Kasumi-1 (cell line): ENCODE measurements at regions not wholly inside any gene's neighbourhood (a gene's known extent, or its start where the extent isn't known, plus 50 kb on each side); places are given as distances from the start of the nearest gene placed in this dataset.
"Not testable (repeated sequence)": the region's sequence is repeated elsewhere in the genome, so short reads cannot be mapped to it uniquely, and the experiment has no call there.

Experiments used
- DNase-seq, 2 experiments: peaks; one replicate each; lab custom pipeline; 2025; lab: John Stamatoyannopoulos, UW

DNA sequence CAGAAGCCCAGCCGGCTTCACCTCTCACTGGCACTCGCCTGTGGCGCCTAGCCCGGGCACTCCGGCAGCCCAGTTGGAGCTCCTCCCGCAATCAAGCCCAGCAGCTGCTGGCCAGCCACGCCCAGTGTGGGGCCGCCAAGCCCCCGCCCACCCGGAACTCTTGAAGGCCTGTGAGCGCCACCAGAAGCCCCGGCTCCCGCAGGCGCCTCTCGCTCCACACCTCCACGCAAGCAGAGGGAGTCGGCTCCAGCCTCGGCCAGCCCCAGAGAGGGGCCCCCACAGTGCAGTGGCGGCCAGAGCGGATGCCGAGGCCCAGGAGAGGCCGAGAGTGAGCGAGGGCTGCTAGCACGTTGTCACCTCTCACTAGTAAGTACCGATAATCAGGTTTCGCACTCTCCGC, 240.7 kb downstream of the TFEC start:
- no peak for DNase-seq

DNA sequence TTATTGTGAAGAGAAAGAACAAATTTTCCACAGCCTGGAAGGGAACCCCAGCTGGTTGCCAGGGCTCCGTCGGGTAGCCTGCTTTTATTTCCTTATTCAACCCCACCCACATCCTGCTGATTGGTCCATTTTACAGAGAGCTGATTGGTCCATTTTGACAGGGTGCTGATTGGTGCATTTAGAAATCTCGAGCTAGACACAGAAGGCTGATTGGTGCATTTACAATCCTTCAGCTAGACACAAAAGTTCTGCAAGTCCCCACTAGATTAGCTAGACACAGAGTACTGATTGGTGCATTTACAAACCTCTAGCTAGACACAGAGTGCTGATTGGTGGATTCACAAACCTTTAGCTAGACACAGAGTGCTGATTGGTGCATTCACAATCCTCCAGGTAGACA, 241.1 kb downstream of the TFEC start:
- not testable (repeated sequence) for DNase-seq

DNA sequence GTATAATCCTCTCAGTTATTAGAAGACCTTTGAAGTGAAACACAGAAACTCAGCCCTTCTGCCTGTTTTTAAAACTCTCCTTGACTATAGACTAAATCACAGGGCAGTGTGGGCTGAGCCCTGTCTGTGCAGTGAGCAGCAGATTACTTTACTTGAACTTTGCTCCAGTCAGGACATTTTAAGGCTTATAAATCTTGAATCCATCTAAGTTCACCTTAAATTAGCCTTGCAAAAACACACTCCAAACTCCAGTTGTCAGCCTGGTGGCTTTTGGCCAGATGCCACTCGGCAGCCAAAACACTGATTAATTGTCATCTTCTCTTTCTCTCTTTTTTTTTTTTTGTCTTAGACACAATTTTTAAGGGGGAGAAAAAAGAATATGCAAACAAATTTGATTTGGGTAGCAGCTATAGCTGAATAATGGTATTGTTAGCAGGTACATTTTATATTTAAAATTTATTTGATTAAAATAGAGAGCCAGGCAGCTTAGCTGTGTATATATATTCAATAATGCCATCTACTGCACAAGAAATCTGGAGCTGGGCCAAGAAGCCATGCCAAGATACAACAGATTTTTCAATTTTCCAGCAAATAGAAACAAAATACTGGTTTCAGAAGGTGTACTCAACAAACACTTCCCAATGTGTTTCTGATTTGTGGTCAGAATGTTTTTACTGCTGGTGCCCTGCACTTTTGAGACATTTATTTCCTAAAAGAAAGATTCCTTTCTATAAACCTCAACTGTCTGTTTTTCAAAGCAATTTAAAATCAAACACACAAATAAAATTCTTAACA, 247.7 kb downstream of the TFEC start:
- DNase-seq = no peak

DNA sequence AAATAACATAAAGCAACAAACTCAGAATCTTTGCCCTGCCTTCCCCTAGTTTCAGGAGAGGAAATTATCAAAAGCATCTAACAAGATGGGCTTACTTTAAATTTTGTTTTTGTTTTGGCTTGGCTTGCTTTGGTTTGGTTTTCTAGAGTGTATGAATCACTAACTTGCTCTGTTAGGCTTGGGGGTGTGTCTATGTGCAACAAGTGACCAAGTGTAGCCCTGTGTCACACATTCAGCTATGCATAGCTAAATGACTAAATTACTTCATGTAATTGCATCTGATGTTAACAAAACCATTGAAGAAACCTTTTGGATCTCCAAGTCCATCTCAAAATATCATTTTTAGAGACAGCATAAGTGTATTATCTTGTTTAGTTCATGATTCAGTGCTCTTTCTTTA, 251.0 kb downstream of the TFEC start:
- no peak for DNase-seq

DNA sequence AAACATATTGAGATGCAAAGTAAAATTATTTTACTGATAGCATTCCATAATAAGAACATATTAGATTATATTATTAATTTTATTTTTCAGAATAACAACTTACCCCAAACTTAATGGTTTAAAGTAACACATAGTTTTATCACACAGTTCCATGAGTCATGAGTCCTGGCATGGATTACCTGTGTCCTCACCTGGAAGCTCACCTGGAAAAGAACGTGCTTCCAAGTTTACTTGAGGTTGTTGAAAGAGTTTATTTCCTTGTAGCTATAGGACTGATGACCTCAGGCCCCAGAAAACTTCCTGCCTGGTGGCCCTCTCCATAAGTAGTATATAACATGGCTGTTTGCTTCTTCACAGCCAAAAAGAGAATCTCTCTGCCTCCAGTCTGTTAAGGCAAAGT, 254.6 kb downstream of the TFEC start:
- no peak for DNase-seq

DNA sequence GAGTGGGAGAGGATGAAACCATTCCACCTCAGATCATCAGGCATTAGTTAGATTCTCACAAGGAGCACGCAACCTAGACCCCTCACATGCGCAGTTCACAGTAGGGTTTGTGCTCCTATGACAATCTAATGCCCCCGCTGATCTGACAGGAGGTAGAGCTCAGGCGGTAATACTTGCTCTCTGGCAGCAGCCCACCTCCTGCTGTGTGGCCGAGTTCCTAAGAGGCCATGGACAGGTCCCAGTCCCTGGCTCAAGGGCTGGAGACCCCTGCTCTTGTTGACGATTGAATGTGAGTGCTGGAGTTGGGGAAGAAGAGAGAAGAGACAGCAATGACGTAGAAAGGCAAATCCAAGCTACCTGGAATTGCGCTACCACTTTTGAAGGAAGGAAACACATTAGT, 267.2 kb downstream of the TFEC start:
- no peak for DNase-seq

DNA sequence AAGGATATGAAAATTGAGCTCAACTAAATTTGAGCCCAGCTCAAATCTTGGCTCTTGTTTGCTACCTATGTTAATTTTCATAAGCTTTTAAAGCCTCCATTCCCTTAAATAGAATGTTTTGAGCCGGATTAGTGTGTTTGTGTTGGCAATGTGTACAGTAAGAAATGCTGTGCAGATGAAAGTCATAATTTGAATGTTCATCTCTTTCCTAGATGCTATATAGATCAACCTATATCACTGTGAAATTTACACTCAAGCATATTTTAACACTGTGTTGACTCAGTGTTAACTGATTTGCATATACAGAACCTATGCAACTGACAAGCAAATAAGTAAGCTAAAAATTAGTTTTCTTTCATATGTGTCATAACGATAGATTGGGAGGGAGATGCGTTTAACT, 272.5 kb downstream of the TFEC start:
- no peak for DNase-seq

DNA sequence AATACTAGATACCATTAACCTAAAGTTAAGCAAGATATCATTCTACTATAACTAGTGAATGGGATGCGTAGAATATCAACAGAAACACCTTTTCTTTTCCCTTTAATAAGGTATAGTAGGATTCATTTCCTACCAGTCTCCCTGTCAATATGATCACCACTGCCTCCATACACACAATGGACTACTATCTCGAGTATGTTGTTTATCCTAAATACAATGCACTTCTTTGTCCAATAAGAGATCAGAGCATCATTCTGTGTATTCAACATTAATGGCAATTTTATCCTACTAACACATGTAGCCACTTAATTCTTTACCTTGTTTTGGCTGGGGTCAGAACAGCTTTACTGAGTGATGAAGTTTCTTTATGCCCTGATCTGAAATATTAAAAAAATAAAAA, 276.3 kb downstream of the TFEC start:
- DNase-seq = no peak

DNA sequence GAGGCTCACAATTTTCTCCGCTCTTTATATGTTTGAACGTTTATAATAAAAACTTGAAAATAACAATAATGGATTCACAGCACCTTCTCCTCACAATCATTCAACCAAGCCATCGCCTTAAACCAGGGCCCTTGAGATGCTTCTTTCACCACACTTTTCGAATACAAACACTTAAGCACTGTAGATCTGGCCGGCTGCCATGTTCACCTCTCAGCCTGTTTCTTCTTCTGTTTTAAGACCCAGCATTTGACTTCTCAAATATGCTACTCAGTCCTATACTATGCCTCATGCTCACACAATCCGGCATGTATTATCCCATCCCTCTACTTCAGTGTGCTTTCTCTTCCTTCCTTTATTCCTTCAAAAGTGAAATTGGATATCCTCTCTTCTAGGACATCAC, 280.6 kb downstream of the TFEC start:
- no peak for DNase-seq

DNA sequence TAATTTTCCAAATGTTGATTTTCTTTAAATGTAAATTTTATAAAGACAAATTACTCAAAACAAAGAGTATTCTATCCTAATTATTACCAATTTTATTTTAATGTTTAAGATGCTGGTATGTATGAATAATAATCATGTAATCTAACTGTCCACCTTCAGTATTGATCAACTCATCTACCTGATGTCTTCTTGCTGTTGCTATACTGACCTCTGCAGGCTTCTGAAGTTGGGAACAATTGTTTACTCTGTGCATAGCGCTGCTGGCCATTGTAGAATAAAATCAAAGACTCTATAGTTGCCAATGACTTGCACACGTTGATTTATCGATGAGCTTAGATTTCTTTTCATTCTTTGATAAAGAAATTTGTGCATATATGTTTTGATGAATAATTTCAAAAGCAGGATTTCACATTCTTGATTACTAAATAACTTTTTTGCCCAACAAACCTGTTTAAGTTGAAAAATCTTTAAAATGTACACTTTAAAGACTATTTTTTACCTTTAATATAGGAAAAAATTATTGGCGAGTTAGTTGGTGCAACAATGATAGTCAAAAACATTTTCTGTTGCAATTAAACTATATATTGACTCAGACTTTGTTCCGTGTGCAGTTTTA, 282.3 kb downstream of the TFEC start:
- DNase-seq = no peak

DNA sequence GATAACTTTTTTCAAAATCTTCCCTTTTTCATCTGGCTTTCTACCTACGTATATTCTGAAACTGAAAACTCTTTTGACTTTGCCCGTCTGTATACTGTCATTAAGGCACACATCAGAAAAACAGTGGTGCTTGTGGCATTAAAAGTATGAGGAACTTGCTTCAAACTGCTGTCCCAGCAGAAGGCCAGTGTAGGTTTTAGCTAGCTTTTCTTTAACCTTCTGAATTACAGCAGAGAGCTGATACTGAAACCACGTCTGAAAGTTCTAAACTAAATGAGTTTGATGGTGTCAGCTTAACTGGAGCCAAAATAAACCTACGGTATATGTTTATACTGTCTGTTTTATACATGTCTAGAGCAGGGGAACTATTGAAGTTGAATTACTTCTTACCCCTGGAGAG, 283.4 kb downstream of the TFEC start:
- DNase-seq = no peak

DNA sequence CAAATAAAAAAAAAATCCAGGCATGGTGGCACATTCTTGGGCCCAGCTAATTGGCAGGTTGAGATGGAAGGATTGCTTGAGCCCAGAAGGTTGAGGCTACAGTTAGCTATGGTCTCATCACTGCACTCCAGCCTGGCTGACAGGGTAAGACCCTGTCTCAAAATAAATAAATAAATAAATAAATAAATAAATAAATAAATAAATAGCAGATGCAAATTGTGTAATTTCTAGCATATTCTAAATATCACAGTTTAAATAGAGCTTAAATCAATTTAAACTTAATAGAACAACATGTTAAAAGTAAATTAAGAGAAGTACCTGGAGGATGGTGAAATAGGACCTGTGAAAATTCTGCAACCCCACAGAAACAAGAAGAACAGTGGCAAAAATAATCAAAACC, 290.5 kb downstream of the TFEC start:
- DNase-seq = no peak

DNA sequence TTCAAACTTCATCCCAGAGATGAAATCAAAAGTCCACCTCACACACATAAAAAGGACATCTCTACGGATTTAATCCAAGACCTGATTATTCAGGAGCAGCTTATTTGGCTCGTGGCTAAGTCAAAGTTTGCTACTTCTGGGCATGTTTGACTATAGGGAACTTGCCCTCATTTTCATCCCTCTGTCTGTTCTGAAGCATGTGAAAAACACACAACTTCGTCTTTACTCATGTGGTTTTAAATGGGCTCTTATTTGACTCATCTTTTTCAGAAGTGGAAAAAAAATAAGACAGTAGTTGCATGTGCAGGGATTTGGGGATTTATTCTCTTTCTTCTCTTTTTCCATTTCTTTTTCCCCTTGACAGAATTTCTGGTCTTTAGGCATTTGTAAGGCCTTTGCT, 295.9 kb downstream of the TFEC start:
- DNase-seq = no peak

DNA sequence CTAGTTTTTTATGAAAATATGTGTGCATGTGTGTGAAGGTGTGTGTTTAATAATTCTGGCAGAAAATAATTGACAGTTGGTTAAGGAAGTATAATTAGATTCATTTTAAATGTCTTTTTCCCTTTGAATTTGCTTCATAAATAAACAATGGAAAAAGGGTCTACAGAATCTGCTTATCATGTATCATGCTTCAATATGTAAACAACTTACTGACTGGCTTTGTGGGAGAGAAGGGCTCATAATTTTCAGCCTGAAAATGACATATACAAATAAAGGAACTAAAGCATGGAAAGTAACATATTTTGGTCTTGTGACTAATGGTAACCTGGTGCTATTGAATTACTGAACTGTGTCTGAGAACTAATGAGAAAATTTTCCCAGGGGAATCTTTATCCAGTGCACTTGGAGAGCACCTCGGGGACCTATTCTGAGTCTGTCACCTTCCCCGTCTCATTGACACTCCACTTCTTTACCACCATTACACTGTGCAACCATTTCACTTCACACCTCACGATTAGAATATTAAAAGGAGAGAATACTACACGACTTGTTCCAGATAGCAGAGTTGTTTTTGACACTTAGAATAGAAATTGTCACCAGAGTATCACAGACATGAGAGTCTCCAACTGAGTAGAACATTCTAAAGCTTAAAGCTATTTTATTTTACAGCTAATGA, 298.6 kb downstream of the TFEC start:
- DNase-seq = no peak

DNA sequence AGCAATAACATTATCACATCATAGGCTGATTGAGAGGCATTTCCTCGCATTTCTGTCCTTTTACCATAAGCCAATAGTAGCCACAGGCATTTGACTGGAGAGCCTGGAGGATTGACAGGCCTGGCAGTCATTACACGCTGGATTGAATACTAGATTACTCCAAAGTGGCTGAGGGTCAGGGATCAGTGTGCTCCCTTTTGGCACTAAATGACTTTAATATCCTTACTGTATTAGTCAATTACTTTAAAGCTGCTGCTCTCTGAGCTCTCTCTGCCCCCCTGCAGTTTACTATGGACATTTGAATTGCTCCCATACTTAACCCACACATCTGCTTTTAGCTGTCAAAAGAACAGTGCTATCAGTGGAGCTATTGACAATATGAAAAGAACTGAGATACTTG, 302.0 kb downstream of the TFEC start:
- DNase-seq = no peak

DNA sequence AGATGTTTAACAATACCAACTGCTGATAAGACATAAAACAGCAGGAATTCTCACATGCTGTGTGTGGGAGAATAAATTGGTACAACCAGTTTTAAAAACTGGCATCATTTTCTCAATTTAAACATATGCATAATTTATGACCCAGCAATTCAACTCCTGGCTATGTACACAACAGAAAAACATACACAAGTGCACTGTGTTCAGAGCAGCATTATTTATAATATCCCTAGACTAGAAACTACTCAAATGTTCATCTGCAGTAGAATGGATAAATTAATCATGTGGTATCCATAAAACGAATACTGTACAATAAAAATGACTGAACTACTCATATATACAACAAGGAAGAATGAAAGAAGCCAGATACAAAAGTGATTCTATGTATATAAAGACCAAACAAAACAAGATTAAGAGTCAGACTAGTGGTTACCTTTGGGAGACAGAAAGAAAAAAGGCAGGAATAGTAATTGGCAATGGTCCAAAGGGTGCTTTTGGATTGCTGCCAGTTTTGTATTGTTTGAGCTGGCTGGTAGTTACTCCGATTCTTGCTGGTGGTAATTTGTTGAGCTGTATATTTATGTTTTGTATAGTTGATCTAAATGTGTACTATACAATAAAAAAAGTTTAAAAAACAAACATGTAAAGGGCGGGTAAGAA, 306.0 kb downstream of the TFEC start:
- no peak for DNase-seq

DNA sequence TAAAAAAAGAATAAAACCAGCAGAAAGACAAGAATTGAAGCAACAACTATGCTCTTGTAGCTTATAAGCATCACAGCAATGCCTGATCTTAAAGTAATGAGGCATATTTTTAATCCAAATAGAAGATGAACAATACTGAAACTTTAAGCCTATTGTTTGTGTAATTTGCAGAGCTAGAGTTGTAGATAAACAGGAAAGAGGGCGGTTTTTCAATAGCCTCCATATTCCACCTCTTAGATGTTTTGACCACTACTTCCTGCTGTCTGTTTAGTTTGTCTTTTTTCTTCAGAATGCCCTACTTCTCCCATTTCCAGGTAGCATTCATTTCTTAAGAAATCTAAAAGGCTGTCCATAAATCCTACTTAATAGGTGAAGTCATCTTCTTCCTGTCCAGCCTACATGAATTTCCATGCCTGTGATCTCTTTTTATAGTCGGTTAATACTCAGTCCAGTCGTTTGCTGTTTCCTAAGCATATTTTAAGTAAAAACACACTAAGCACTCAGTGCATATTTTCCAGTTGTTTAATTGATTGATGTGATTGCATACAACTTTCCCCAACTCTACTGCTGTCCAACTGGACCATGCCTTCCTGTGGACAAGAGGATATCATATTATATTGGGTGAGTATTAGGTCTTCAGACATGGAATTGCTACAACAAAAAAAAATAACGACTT, 308.1 kb downstream of the TFEC start:
- DNase-seq = no peak

DNA sequence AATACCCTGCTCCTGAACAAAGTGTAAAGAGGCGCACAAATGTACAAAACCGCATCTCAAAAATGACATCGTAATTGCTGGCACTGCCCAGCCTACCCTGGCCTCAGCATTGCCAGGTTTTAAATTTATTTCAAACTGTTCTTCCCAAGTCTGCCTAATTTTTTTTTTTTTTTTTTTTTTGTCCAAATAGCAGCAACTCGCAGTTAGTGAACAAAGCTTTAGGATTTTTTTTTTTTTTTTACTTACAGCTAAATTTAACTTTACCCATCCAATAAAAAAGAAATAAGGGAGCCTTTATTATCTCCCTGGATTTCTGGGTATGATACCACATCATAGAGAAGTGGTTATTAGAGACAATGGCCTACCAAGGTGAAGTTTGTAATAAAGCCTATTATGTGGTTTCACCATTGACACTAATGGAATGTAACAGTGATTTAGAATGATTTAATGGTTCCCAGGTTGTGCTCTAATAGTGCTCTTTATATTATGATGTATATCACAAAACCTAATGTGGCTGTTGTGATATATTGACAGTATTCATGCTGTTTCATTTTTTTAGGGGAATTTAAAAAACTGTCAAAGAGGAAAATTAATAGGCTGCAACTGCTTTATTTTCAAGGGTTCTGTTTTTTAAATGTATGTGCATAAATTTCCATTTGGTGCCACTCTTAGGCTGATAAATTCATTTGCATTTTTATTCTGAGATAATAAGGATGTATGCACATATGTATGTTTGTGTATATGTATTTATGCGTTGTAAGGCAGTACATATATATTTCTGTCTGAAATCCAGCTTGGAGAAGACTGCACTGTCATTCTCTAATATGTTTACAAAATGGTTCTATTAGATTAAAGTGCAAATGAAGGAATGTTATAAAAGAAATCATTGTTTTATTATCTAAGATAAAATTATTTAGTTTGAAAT, 309.0 kb downstream of the TFEC start:
- no peak for DNase-seq

DNA sequence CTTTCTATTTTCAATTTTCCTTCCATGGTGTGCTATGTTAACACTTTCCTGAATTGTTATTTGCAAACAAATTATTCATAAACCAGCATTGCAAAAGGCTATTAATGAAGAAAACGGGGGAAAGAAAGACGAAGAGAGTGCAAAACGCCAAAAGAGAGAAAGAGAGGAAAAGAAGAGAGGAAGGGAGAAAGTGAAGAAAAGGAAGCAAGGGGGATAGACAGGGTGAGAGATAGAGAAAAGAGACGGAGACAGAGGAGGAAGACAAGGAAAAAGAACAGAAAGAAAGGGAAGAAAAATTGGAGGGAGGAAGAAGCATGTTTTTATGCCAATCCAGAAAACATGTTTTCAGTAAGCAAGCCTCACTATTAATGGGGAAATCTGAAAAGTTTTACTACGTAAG, 310.6 kb downstream of the TFEC start:
- DNase-seq = no peak

DNA sequence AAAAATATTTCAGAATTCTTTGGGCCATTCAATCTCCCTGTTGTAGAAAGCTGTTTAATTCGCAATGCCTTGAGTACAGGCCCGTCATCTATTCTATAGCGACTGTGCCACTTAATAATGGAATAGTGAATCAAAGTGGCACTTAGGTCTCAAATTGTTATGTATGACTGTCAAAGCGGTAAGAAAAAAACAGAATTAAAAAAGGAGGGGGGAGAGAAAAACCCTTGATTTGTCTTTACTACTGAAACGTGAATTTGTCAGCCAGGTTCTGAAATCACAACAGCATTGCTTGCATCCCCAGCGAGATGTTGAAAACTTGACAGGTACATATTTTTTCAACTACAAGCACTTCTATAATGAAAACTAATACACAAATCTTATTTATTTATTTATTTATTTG, 320.9 kb downstream of the TFEC start:
- no peak for DNase-seq

DNA sequence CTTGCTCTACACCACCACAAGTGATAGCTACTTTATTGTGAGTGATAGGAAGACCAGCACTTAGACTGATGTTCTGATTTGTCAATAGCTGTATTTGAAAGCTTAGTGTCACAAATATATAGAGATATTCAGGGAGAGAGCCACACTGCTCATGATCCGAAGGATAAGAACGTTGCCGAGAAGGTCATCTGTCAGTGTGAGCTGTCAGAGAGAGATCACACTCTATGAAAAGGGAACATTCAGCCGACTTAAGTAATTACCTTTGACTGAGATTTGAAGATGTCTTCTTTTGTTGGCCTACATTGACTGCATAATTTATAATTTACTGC, 322.6 kb downstream of the TFEC start:
- DNase-seq = no peak
